ENCODE measurements at regions not wholly inside any gene's neighbourhood (a gene's known extent, or its start where the extent isn't known, plus 50 kb on each side); places are given as distances from the start of the nearest gene placed in this dataset.

DNA sequence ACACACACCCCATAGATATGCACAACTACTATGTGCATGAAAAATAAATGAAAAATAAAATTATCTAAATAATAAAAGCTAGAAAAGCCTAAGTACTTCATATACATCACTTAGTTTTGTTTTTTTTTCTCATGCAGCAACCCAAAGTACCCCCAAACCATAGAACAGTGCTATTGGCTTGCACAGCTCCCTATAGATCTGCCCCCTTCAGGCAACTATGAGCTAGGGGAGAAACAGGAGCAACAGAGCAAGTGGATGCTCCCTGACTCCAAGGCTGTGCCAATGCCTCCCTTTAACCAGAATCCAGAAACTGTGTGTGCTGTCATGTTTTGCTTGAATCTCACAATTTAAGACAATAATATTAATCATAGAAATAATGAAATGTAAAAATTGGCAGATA, 605.5 kb downstream of the TOX3 start:
- TF ChIP-seq POLR2A (IDR thresholded peaks at IDR 0.05; ENCODE audit: low read depth, low read length) (no peak), GATA2 (IDR thresholded peaks at IDR 0.05; ENCODE audit: insufficient read depth, insufficient read length, low read depth, low read length) (no peak), FOS (IDR thresholded peaks at IDR 0.05; ENCODE audit: borderline replicate concordance, insufficient read depth, low read length) (no peak), EZH2 (IDR thresholded peaks at IDR 0.05; ENCODE audit: borderline replicate concordance, low read depth, low read length, severe bottlenecking) (no peak)
- TF ChIP-seq, protein P1, sequence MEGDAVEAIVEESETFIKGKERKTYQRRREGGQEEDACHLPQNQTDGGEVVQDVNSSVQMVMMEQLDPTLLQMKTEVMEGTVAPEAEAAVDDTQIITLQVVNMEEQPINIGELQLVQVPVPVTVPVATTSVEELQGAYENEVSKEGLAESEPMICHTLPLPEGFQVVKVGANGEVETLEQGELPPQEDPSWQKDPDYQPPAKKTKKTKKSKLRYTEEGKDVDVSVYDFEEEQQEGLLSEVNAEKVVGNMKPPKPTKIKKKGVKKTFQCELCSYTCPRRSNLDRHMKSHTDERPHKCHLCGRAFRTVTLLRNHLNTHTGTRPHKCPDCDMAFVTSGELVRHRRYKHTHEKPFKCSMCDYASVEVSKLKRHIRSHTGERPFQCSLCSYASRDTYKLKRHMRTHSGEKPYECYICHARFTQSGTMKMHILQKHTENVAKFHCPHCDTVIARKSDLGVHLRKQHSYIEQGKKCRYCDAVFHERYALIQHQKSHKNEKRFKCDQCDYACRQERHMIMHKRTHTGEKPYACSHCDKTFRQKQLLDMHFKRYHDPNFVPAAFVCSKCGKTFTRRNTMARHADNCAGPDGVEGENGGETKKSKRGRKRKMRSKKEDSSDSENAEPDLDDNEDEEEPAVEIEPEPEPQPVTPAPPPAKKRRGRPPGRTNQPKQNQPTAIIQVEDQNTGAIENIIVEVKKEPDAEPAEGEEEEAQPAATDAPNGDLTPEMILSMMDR (IDR thresholded peaks at IDR 0.05; ENCODE audit: extremely low read depth in 1 of 2, insufficient read depth in 1 of 2, low read depth in 1 of 2, low read length in 2 of 2) = no peak
- TF ChIP-seq, protein P2, sequence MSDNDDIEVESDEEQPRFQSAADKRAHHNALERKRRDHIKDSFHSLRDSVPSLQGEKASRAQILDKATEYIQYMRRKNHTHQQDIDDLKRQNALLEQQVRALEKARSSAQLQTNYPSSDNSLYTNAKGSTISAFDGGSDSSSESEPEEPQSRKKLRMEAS (IDR thresholded peaks at IDR 0.05; ENCODE audit: insufficient read depth, insufficient read length) = no peak

Measured in endothelial cell of umbilical vein (primary cell).